Tibial artery (tissue), 4 donors: ENCODE measurements at regions not wholly inside any gene's neighbourhood (a gene's known extent, or its start where the extent isn't known, plus 50 kb on each side); places are given as distances from the start of the nearest gene placed in this dataset.

Experiments
- DNase-seq, 2 donors: peaks; one replicate each; pipeline ENCODE4 v3.0.0-alpha.2; 2019
- H3K27ac ChIP-seq, 2 donors: fragments of 200-600 bp; sonication (generic) in 1 of 2; 1 replicate in 1 of 2; 2 replicates in 1 of 2; pipeline ENCODE4 v1.5.1; 2018 to 2019; ENCODE audit warnings: mild to moderate bottlenecking in 1 of 2
- H3K27me3 ChIP-seq, 2 donors: fragments of 200-600 bp; sonication (generic) in 1 of 2; one replicate each; pipeline versions ENCODE4 v1.5.1 to v1.6.0; 2016 to 2019
- H3K36me3 ChIP-seq, 3 donors: fragments of 200-600 bp; sonication (generic) in 2 of 3; one replicate each; pipeline ENCODE4 v1.5.1; 2016 to 2019; ENCODE audit warnings: mild to moderate bottlenecking in 2 of 3
- H3K4me1 ChIP-seq, 4 donors: fragments of 200-600 bp; sonication (generic) in 2 of 4; 1 replicate in 3 of 4; 2 replicates in 1 of 4; pipeline ENCODE4 v1.5.1; 2016 to 2019
- H3K4me3 ChIP-seq, 2 donors: fragments of 200-600 bp; sonication (generic) in 1 of 2; 1 replicate in 1 of 2; 2 replicates in 1 of 2; pipeline ENCODE4 v1.5.1; 2018 to 2019; ENCODE audit warnings: mild to moderate bottlenecking in 2 of 2
- H3K9me3 ChIP-seq, 3 donors: fragments of 200-600 bp; sonication (generic) in 1 of 3; one replicate each; pipeline ENCODE4 v1.5.1; 2016 to 2019
- intact Hi-C: fragments of 100-400 bp; cut with DNase I; formaldehyde crosslinking; loops from one replicate; pipeline ENCODE4 v1.15.0; 2023; ENCODE audit warnings: low total_unique reads
- TF ChIP-seq, protein P1 (sequence below), 2 experiments: fragments of 200-600 bp in 1 of 2; fragments of 450-650 bp in 1 of 2; IDR thresholded peaks; one replicate each; pipeline ENCODE4 v1.5.1; 2017 to 2019; ENCODE audit warnings: antibody characterized with exemption in 2 of 2, mild to moderate bottlenecking in 1 of 2, moderate library complexity in 1 of 2

DNA sequence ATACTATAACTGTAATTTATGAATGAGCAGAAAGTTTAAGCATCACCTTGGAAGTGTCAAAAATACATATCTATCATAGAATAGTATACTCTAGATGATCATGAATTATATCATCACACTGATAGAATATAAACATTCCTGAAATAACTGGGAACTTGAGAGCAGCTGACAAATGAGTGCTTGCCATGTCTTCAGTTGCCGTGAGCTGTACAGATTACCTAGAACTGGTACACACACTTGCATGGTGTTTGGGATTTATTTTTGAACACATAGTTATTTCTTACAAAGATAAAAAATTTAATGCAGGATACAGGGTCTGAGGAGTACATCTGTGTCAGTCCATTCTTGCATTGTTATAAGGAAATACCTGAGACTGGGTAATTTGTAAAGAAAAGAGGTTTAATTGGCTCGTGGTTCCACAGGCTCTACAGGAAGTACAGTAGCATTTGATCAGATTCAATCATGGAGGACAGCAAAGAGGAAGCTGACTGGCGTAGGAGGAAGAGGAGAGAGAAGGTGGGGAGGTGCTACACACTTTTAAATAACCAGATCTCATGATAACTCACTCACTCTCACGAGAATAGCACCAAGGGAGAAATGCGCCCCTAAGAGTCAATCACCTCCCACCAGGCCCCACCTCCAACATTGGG lies 60.4 kb upstream of the MBNL2 start:
- Histone ChIP-seq H3K27ac (no peak overlapping the region), H3K4me3 (no peak overlapping the region), H3K36me3 (no peaks in the 10 kb centered on the region), H3K4me1 (no peaks in the 10 kb centered on the region), H3K27me3 (no peaks in the 10 kb centered on the region), H3K9me3 (no peaks in the 10 kb centered on the region)
- TF ChIP-seq, protein P1, sequence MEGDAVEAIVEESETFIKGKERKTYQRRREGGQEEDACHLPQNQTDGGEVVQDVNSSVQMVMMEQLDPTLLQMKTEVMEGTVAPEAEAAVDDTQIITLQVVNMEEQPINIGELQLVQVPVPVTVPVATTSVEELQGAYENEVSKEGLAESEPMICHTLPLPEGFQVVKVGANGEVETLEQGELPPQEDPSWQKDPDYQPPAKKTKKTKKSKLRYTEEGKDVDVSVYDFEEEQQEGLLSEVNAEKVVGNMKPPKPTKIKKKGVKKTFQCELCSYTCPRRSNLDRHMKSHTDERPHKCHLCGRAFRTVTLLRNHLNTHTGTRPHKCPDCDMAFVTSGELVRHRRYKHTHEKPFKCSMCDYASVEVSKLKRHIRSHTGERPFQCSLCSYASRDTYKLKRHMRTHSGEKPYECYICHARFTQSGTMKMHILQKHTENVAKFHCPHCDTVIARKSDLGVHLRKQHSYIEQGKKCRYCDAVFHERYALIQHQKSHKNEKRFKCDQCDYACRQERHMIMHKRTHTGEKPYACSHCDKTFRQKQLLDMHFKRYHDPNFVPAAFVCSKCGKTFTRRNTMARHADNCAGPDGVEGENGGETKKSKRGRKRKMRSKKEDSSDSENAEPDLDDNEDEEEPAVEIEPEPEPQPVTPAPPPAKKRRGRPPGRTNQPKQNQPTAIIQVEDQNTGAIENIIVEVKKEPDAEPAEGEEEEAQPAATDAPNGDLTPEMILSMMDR (IDR thresholded peaks at IDR 0.05), result no peak
- intact Hi-C loops, result no loop called here
- DNase-seq, result no peak

DNA sequence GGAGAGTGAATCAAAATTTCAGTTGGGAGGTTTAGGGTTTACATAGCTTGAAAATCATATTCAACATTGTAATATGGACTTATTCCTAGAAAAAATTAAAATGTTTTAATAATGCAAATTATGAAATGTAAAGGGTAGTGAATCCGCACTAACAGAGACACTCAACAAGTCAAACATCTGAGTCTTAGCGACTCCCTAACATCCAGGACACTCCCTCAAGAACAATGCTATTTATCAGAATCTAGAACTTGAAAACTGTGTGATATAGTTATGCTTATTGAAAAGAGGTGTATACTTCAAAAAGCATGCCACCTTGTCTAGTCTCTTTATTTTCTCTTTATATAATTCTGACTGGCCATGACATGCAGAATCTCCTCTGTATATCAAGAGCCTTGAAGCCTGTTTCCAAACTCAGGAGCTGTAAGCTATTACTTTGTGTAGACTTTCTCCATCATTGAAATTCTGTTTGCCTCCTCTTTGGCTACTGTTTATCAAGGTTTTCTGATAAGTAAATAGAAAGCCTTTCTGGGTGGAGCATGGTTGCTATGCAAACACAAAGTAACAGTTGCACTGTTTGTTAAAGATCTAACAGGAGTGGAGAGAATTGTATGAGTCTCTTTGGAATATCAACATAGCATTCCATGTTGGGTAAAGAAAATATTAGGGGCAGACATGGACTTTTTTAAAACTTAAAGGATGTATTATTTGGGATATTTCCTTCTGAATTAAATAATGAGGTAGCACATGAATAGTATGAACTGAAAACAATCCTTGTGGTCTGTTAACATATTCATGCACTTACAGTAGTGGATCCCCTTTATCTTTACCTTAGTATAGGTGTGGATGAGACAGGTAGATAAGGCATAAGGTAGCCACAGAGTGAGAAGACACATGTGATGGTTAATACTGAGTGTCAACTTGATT lies 56.4 kb upstream of the MBNL2 start:
- no peak overlapping the region for H3K4me3 ChIP-seq
- DNase-seq, result no peak
- TF ChIP-seq, protein P1 (IDR thresholded peaks at IDR 0.05), result no peak
- H3K4me1 ChIP-seq, result no peaks in the 10 kb centered on the region
- H3K9me3 ChIP-seq, result no peaks in the 10 kb centered on the region
- intact Hi-C loops, result no loop called here
- H3K36me3 ChIP-seq, result no peaks in the 10 kb centered on the region
- no peak overlapping the region for H3K27ac ChIP-seq
- no peaks in the 10 kb centered on the region for H3K27me3 ChIP-seq

DNA sequence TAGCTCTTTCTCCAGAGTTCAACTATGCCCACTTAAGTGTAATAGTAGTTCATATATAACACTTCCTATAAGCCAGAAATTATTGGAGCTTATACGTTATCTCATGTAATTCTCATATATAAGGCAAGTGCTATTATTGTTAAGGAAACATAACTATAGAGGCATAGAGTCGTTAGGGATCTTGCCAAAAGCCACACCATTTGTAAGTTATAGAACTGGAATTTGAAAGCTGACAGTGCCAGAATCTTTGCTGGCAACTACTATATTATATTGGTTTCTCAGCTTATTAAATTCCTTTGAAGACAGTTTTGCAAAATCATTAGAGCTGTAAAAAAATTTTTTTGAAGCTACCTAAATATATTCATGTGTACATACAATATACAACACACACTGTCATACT lies 51.0 kb upstream of the MBNL2 start:
- Histone ChIP-seq H3K9me3 (no peaks in the 10 kb centered on the region), H3K4me1 (no peaks in the 10 kb centered on the region), H3K4me3 (no peak overlapping the region), H3K36me3 (no peaks in the 10 kb centered on the region), H3K27ac (no peak overlapping the region), H3K27me3 (no peaks in the 10 kb centered on the region)
- DNase-seq, result no peak
- intact Hi-C loops, result no loop called here
- TF ChIP-seq, protein P1 (IDR thresholded peaks at IDR 0.05), result no peak
